T-helper 2 cell treated with Interferon-gamma antibody and Interleukin-4, amounts not matched to agents 5 μg/mL and 100 μg/mL, for 36 hours (primary cell): ENCODE measurements at regions not wholly inside any gene's neighbourhood (a gene's known extent, or its start where the extent isn't known, plus 50 kb on each side); places are given as distances from the start of the nearest gene placed in this dataset.

Experiments
- DNase-seq: peaks from one replicate; pipeline ENCODE4 v3.0.0; 2021; ENCODE audit warnings: low spot score
- H3K27ac Mint-ChIP-seq: one replicate; pipeline ENCODE4 v1.8.0; 2021; ENCODE audit warnings: mild to moderate bottlenecking, mixed read lengths
- H3K27me3 Mint-ChIP-seq: one replicate; pipeline ENCODE4 v1.8.0; 2021; ENCODE audit warnings: low read depth, mixed read lengths
- H3K36me3 Mint-ChIP-seq: one replicate; pipeline ENCODE4 v1.8.0; 2021; ENCODE audit warnings: low read depth, mixed read lengths
- H3K4me1 Mint-ChIP-seq: one replicate; pipeline ENCODE4 v1.8.0; 2021; ENCODE audit warnings: low read depth, mixed read lengths
- H3K4me3 Mint-ChIP-seq: one replicate; pipeline ENCODE4 v1.8.0; 2022; ENCODE audit warnings: mild to moderate bottlenecking, moderate library complexity, mixed read lengths
- H3K9me3 Mint-ChIP-seq: one replicate; pipeline ENCODE4 v1.8.0; 2021; ENCODE audit warnings: mixed read lengths

DNA sequence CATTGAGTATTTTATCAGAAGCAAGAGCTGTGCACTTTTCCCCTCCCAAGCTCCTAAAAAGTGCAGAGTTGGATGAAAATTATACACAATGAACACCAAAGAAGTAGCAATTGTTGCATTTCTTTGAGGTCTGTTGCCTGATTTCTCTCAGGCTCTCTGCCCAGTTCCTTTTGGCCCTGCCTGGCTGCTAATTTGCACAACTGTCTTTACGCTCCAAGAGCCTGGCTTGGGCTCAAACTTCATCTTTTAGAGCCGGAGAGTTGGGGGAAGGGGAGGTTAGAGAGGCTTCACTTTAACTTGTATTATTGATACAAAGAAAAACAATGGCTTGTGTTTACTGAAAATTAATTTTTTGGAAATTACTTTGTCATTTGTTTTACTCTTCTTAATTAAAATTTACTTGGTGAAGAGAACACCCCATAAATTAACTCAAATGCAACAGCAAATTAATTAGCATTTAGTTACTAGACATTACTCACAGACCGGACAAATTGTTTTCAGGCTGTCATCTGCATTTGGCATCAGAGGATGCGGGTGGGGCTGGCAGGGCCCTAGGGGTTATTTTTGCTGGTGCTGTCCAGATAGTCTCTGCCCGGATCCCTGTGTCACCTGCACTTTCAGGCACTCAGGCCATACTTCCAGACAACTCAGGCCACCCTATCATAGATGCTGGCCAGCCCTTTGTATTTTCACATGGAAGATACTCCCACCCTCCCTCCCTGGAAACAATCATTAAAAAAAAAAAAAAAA lies 407.3 kb downstream of the NXPE2 start:
- no peak overlapping the region for H3K4me3 Mint-ChIP-seq
- H3K36me3 Mint-ChIP-seq: no peaks in the 10 kb centered on the region
- no peaks in the 10 kb centered on the region for H3K4me1 Mint-ChIP-seq
- no peak overlapping the region for H3K27ac Mint-ChIP-seq
- H3K9me3 Mint-ChIP-seq: no peaks in the 10 kb centered on the region
- no peaks in the 10 kb centered on the region for H3K27me3 Mint-ChIP-seq
- no peak for DNase-seq

DNA sequence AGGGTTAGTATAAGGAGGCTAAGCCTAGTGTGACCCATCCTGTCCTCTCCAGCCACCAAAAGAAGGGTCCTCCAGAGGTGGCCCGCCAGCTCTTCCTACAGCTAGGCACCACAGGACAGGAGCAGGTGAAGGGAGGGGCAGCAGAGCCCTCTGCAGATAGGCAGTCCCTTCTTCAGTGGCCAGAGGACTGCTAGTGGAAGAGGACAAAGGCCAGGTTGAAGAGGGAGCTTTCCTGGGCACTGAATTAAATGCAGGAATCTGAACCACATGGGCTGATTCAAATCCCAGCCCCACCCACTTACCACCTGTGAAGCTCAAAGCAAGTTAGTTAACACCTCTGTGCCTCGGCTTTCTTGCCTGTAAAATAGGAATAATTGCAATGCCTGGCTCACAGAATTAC lies 409.5 kb downstream of the NXPE2 start:
- DNase-seq: no peak
- Mint-ChIP-seq H3K9me3 (no peaks in the 10 kb centered on the region), H3K27ac (no peak overlapping the region), H3K36me3 (no peaks in the 10 kb centered on the region), H3K27me3 (no peaks in the 10 kb centered on the region), H3K4me1 (no peaks in the 10 kb centered on the region), H3K4me3 (no peak overlapping the region)

DNA sequence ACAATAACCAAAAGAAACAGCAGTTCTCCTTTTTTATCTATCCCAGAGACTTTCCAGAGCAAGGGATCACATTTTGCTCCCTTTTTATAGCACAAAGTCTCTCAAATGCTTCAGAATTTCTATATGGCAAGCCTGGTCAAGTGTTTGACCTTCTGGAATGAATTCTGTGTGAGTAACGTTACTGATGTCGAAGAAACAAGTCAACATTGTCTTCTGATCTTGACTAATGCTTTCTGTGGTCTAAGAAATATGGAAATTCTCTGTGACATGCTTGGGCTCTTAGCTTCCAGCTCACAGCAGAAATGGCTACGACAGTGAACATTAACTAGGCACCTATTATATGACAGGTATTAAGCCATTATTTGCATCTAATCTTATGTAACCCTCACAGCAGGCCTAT lies 411.7 kb downstream of the CADM1 start:
- Mint-ChIP-seq H3K27me3 (no peaks in the 10 kb centered on the region), H3K27ac (no peak overlapping the region), H3K4me1 (no peaks in the 10 kb centered on the region), H3K4me3 (no peak overlapping the region), H3K9me3 (no peaks in the 10 kb centered on the region), H3K36me3 (no peaks in the 10 kb centered on the region)
- no peak for DNase-seq

DNA sequence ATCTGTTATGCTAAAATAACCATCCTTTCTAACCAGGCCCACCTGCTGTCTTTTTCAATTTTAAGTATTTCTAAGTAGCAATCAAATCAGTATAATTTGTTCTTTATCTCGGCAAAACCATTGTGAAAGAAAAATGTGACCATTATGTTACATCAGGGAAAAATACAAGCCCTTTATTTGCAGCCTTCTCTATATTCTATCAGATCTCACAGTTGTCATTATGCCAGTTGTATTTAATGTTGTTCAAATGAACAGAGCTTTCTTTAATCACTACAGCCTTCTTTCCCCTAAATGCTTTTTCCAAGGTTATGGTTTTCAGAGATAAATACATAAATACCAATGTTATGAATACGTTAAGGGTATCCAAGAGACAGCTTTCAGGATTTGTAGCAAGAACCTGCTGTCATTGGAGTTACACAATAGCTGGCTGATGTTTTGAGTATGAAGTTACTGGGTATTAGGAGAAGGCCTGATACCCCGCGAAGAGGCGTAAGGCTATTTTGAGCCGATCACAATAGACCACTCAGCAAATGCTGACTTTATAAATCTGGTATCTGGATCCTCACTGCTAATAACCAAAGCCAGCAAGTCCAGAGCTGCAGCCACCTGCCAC lies 406.3 kb downstream of the CADM1 start:
- H3K4me3 Mint-ChIP-seq: no peak overlapping the region
- no peaks in the 10 kb centered on the region for H3K27me3 Mint-ChIP-seq
- DNase-seq: no peak
- H3K27ac Mint-ChIP-seq: no peak overlapping the region
- H3K36me3 Mint-ChIP-seq: no peaks in the 10 kb centered on the region
- no peaks in the 10 kb centered on the region for H3K9me3 Mint-ChIP-seq
- no peaks in the 10 kb centered on the region for H3K4me1 Mint-ChIP-seq

DNA sequence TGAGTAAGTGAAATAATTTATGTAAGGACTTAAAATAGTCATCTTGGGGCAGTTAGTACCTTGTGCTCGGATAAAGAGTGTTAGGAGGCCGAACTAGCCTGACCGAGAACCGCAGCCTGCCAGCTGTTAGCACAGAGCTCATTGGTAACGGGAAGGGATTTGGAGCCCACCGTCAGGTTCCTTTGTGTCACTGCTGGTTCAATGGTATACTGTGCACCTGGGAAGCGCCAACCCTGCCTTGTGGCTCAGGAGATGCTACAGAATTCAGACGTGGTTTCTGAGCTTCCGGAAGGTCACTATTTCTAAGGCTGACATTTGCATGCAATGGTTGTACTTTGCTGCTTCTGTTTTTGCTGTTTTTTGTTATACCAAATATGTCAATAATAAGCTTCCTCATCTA lies 403.5 kb downstream of the CADM1 start:
- Mint-ChIP-seq H3K36me3 (no peaks in the 10 kb centered on the region), H3K4me3 (no peak overlapping the region), H3K27me3 (no peaks in the 10 kb centered on the region), H3K4me1 (no peaks in the 10 kb centered on the region), H3K9me3 (no peaks in the 10 kb centered on the region), H3K27ac (no peak overlapping the region)
- DNase-seq: no peak

DNA sequence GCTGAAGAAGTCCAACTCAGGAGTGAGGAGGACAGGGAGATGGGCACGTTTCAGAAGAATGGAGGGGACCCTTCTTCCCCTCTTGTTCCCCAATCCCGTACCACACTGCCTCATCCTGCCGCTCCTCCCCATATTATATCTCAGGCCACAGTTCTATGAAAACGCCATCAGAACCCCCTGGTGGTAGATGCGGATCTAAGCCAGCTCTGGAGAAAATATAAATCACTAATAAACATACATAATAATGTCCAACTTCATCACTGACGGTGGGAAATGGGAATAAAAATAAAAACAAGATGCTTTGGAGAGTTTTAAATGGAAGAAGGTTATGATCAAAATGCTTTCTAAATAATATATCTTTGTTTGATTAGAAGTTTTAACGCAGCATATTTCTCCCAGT lies 400.3 kb downstream of the CADM1 start:
- no peak overlapping the region for H3K4me3 Mint-ChIP-seq
- no peak for DNase-seq
- no peaks in the 10 kb centered on the region for H3K36me3 Mint-ChIP-seq
- no peaks in the 10 kb centered on the region for H3K4me1 Mint-ChIP-seq
- no peak overlapping the region for H3K27ac Mint-ChIP-seq
- H3K9me3 Mint-ChIP-seq: no peaks in the 10 kb centered on the region
- no peaks in the 10 kb centered on the region for H3K27me3 Mint-ChIP-seq

DNA sequence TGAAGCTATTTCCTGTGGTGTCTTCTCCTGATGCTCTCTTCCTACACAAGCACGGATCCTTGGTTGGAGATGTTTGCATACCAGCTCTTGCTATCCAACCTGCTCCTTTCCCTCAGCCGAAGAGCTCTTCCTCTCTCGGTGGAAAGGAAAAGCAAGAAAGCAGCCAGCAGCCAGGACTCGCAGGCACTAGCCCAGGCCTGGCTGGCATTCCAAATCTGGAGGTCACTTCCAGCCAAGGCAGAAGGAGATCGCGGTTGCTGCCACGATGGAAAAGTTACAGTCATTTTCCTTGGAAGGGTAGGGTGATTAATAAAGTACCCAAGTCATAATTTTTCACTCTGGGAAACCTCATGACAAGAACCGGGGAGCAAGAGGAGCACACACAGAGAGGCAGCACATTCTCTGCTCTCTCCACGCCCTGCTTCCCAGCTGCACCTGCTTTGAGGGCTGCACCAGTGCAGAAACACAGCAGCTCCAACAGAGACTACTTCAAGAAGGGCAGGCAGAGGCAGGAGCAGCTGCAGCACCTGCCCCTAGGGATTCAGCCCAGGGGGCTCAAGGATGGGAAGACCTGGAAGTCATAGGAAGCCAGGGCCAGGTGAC lies 399.3 kb downstream of the CADM1 start:
- Mint-ChIP-seq H3K9me3 (no peaks in the 10 kb centered on the region), H3K36me3 (no peaks in the 10 kb centered on the region), H3K27ac (no peak overlapping the region), H3K4me1 (no peaks in the 10 kb centered on the region), H3K4me3 (no peak overlapping the region), H3K27me3 (no peaks in the 10 kb centered on the region)
- DNase-seq: no peak

DNA sequence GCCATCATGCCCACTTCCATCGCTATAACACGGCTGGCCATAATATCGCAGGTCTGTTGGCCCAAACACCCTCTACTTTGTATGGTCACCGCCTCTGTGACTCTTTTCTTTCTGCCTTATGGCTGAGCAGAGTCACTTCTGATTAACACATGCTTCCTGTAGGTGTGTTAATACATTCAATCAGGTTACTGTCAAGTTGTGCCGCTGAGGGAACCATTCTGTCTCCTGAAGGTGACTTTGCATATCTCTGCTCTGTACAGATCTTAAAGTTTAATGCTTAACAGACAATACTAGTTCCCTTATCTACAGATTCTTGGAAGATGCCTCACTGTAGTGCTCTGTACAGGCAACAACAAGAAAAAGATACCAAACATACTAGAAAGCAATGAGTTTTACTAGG lies 393.1 kb downstream of the CADM1 start:
- Mint-ChIP-seq H3K4me3 (no peak overlapping the region), H3K9me3 (no peaks in the 10 kb centered on the region), H3K4me1 (no peaks in the 10 kb centered on the region), H3K36me3 (no peaks in the 10 kb centered on the region), H3K27ac (no peak overlapping the region), H3K27me3 (peaks cover 1% of the 10 kb centered on the region)
- DNase-seq: no peak

DNA sequence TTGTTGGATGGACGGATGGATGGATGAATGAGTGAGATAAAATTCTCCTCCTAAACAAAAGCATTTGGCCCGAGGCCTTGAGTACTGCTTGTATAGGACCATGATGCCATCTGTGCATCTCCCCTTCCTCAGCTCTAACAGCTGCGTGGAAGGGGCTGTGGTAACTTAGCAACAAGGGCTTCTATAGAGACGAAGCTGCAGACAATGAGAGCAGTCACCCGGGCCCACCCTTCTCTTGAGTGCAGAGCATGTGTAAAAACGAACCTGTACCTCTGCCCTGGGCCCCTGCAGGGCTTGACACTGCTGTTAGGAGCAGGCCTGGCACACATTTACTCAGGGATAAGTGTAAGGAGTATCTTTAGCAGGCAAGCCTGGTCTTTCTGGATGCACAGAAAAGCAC lies 391.5 kb downstream of the CADM1 start:
- DNase-seq: no peak
- peaks cover 2% of the 10 kb centered on the region for H3K27me3 Mint-ChIP-seq
- no peaks in the 10 kb centered on the region for H3K9me3 Mint-ChIP-seq
- no peak overlapping the region for H3K27ac Mint-ChIP-seq
- H3K4me1 Mint-ChIP-seq: no peaks in the 10 kb centered on the region
- H3K4me3 Mint-ChIP-seq: no peak overlapping the region
- H3K36me3 Mint-ChIP-seq: no peaks in the 10 kb centered on the region

DNA sequence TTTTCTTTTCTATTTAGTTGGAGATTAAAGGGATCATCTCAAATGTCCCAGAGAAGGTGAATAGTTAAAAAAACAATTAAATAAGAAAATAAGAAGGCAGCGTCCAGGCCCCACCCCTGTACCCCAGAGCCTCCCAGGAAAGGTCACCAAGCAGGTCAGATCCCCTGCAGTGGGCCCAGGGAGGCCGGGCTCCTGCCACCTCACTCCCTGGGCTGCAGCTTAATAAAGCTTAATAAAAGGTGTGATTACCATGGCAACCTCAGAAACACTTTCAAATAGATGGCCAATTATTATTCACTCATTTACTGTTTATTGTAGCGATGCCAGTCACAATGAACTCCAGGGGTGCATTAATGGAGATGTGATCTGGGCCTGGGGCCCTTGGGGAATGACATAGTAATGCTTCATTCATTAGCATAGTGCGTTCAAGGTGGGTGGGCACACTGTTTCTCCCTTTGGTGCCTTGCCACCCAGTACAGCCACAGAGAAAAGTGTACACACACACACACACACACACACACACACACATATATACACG lies 386.2 kb downstream of the CADM1 start:
- Mint-ChIP-seq H3K27ac (no peak overlapping the region), H3K27me3 (peaks cover 4% of the 10 kb centered on the region), H3K36me3 (no peaks in the 10 kb centered on the region), H3K4me3 (no peak overlapping the region), H3K4me1 (no peaks in the 10 kb centered on the region), H3K9me3 (no peaks in the 10 kb centered on the region)
- DNase-seq: no peak

DNA sequence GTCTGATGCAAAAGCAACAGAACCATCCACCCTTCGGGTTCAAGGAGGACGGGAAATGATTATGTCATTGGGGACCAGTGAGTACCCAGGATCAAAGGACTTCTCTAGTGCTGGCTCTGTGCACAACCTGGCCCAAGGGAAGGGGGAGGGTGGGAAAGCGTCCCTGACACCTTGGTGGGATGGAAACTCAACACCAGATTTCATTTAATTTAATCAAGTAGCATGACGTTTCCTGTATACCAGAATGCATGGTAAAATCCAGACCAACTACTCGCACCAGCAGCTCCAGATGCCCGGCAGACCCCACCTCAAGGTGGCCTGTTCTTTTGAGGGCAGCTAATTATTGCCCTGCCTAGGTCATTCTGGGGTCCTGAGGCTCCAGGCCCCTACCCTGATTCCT lies 385.1 kb downstream of the CADM1 start:
- Mint-ChIP-seq H3K27me3 (peaks cover 4% of the 10 kb centered on the region), H3K4me1 (no peaks in the 10 kb centered on the region), H3K4me3 (no peak overlapping the region), H3K36me3 (no peaks in the 10 kb centered on the region), H3K9me3 (no peaks in the 10 kb centered on the region), H3K27ac (no peak overlapping the region)
- no peak for DNase-seq
